Prostate gland (tissue), 2 donors: ENCODE measurements at regions not wholly inside any gene's neighbourhood (a gene's known extent, or its start where the extent isn't known, plus 50 kb on each side); places are given as distances from the start of the nearest gene placed in this dataset.

Source experiments
- DNase-seq: peaks from one replicate; pipeline ENCODE4 v3.0.0-alpha.2; 2019; ENCODE audit warnings: low spot score
- H3K27ac ChIP-seq, 2 donors: fragments of 200-600 bp; sonication (generic); 2 replicates each; pipeline ENCODE4 v1.5.1; 2017 to 2019
- H3K27me3 ChIP-seq: fragments of 200-600 bp; sonication (generic); replicated peaks from 2 replicates; pipeline ENCODE4 v1.5.1; 2019; ENCODE audit not compliant: insufficient read depth
- H3K36me3 ChIP-seq, 2 donors: fragments of 200-600 bp; sonication (generic); 1 replicate in 1 of 2; 2 replicates in 1 of 2; pipeline versions ENCODE4 v1.5.1 to v1.8.1; 2017 to 2019
- H3K4me1 ChIP-seq: fragments of 200-600 bp; sonication (generic); replicated peaks from 2 replicates; pipeline ENCODE4 v1.5.1; 2019
- H3K4me3 ChIP-seq, 2 donors: fragments of 200-600 bp; sonication (generic); 2 replicates each; pipeline ENCODE4 v1.5.1; 2017 to 2019
- H3K9me3 ChIP-seq: fragments of 200-600 bp; sonication (generic); 2 replicates; pipeline ENCODE4 v1.5.1; 2017
- POLR2A ChIP-seq: fragments of 450-650 bp; IDR thresholded peaks from one replicate; pipeline ENCODE4 v1.6.1; 2016; ENCODE audit warnings: antibody characterized with exemption, mild to moderate bottlenecking
- POLR2AphosphoS5 ChIP-seq: sonication (generic); formaldehyde crosslinking; IDR thresholded peaks from one replicate; pipeline ENCODE4 v1.6.1; 2017; ENCODE audit warnings: antibody characterized with exemption
- WGBS: methylation state at CpG from one replicate; pipeline ENCODE4 v1.1.5; 2018; 5-methylcytosine and 5-hydroxymethylcytosine counted together
- intact Hi-C: fragments of 100-400 bp; cut with DNase I; formaldehyde crosslinking; loops from one replicate; pipeline ENCODE4 v1.14.2; 2022
- TF ChIP-seq, protein P1 (sequence below), 4 experiments: fragments of 200-600 bp in 2 of 4; fragments of 450-650 bp in 2 of 4; sonication (generic) in 2 of 4; IDR thresholded peaks; 1 replicate in 3 of 4; 2 replicates in 1 of 4; pipeline ENCODE4 v1.5.1; 2016 to 2019; ENCODE audit warnings: antibody characterized with exemption in 4 of 4, mild to moderate bottlenecking in 2 of 4, moderate library complexity in 2 of 4

DNA sequence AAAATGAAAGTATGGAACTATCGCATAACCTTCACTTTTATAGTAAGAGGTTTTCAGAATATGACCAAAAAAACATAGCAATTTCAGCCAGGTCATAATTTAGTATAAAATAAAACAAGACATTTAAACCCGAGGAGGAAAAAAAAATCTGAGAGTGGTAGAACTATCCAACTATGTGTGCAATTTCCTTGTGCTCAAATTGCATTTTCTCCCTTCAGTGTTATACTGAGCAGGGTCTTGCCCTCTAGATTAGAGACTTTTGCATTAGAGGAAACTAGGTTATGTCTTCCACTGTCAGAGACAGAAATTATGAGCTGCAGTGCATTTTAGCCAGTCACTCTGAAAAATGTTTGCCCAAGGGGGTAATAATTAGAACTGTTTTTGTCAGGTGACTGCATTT lies 330.6 kb downstream of the NR2F1-AS1 start:
- H3K27ac ChIP-seq: no peak overlapping the region
- H3K4me1 ChIP-seq: no peaks in the 10 kb centered on the region
- H3K36me3 ChIP-seq: no peaks in the 10 kb centered on the region
- DNase-seq: no peak
- no peak overlapping the region for H3K4me3 ChIP-seq
- TF ChIP-seq, protein P1, sequence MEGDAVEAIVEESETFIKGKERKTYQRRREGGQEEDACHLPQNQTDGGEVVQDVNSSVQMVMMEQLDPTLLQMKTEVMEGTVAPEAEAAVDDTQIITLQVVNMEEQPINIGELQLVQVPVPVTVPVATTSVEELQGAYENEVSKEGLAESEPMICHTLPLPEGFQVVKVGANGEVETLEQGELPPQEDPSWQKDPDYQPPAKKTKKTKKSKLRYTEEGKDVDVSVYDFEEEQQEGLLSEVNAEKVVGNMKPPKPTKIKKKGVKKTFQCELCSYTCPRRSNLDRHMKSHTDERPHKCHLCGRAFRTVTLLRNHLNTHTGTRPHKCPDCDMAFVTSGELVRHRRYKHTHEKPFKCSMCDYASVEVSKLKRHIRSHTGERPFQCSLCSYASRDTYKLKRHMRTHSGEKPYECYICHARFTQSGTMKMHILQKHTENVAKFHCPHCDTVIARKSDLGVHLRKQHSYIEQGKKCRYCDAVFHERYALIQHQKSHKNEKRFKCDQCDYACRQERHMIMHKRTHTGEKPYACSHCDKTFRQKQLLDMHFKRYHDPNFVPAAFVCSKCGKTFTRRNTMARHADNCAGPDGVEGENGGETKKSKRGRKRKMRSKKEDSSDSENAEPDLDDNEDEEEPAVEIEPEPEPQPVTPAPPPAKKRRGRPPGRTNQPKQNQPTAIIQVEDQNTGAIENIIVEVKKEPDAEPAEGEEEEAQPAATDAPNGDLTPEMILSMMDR (IDR thresholded peaks at IDR 0.05): no peak
- TF ChIP-seq POLR2AphosphoS5: no peak
- intact Hi-C loops: no loop called here
- H3K27me3 ChIP-seq: no peaks in the 10 kb centered on the region
- 26% methylated on average over 2 of the region's 2 CpGs for WGBS
- no peaks in the 10 kb centered on the region for H3K9me3 ChIP-seq

DNA sequence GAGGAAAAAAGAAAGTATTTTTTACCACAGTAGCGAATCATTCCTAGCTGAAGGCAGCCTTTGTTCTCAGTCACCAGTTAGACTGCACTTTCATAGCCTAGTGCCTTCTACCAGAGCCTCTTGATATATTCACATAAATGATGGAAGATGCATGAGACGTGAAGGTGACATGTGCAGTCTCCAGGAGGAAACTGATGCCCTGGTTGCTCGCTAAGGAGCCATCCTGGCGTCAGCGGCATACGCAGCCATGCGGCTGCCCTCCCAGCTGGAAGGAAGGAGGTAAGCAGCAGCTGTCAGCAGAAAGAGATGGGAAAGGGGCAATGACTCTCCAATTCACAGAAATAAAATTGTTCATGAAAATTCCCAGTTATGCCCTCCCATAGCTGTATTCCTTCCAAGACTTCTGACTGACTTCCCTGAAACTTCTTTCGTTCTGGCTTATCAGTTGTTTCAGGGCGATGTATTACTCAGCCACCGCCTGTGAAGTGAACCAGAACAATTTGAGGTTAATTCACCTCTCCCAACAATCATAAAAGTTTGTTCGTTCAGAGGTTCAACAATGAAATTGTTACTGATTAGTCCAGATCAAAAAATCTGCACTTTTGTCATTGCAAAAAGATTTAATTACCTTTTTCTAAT lies 331.2 kb downstream of the NR2F1-AS1 start:
- H3K4me3 ChIP-seq: peak overlapping the region in 1 of 2 donors; percentile 10
- intact Hi-C loops: no loop called here
- H3K9me3 ChIP-seq: no peaks in the 10 kb centered on the region
- 52% methylated on average over 11 of the region's 11 CpGs for WGBS
- TF ChIP-seq, protein P1 (IDR thresholded peaks at IDR 0.05): no peak
- TF ChIP-seq POLR2A (no peak), POLR2AphosphoS5 (no peak)
- H3K36me3 ChIP-seq: no peaks in the 10 kb centered on the region
- DNase-seq: no peak
- no peaks in the 10 kb centered on the region for H3K4me1 ChIP-seq
- H3K27ac ChIP-seq: peak overlapping the region; percentile 15 to 35
- H3K27me3 ChIP-seq: no peaks in the 10 kb centered on the region

DNA sequence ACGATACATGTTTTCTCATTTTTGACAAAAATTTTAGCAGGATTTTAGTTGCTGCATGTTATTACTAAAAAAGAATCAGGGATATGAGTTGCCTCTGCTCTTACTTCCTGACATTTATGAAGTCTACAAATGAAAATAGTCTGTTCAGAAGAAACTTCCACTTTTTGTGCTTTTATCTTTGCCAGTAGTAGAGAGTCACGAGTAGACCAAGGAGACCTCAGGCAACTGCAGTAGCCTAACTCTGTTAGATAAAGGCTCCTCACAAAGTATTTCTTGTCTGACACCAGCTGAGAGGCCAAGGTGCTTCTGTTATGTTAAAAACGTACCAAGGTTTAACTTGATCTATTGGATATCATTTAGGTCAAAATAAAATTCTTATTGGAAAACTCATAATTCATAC lies 333.9 kb downstream of the NR2F1-AS1 start:
- 60% methylated on average over 3 of the region's 3 CpGs for WGBS
- intact Hi-C loops: no loop called here

DNA sequence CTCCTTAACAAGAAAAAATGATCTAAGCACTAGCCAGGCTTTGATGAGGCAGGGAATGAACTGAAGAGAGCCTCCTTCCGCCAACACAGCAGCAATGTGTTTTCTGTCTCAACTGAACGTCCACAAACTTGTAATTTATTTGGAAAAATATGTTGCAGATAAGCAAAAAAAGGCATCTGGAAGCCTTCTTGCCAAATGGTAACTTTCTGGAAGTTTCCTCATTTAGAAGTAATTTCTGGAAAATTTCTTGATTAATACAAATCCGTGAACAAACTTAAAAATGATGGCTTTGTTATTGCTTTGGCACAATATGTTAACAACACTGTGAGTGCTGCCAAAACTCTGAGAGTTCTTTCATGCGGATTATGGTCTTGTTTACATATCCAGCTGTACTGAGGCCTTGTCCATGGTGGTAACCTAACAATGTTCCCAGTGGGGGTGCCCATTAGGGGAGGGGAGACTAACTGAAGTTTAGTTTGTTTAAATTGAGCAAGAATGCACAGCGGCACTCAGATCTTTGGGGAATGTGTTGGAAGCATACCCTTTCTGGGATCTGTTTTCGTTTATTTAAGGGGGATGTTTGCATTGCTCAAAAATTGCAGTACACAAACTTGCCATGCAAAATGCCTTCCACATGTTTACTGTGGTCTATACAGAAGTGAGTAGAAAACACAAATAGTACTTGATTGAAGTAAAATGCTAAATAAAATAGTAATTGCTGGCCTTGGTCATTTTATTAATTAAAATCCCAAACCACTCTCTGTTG lies 334.7 kb downstream of the NR2F1-AS1 start:
- DNase-seq: no peak
- intact Hi-C loops: no loop called here
- WGBS: 17% methylated on average over 6 of the region's 6 CpGs

More for the DNA sequence above, 333.9 kb downstream of the NR2F1-AS1 start:
- TF ChIP-seq POLR2A (no peak), POLR2AphosphoS5 (no peak)
- TF ChIP-seq, protein P1 (IDR thresholded peaks at IDR 0.05): no peak
- Histone ChIP-seq H3K27me3 (no peaks in the 10 kb centered on the region), H3K4me3 (no peak overlapping the region), H3K36me3 (no peaks in the 10 kb centered on the region), H3K27ac (no peak overlapping the region), H3K4me1 (no peaks in the 10 kb centered on the region), H3K9me3 (no peaks in the 10 kb centered on the region)
- no peak for DNase-seq

More for the DNA sequence above, 334.7 kb downstream of the NR2F1-AS1 start:
- peak overlapping the region in 1 of 2 donors; percentile 27 for H3K27ac ChIP-seq
- no peaks in the 10 kb centered on the region for H3K27me3 ChIP-seq
- no peak overlapping the region for H3K4me3 ChIP-seq
- H3K9me3 ChIP-seq: no peaks in the 10 kb centered on the region
- H3K4me1 ChIP-seq: no peaks in the 10 kb centered on the region
- TF ChIP-seq POLR2A: no peak
- TF ChIP-seq, protein P1 (IDR thresholded peaks at IDR 0.05): no peak
- no peak for TF ChIP-seq POLR2AphosphoS5
- no peaks in the 10 kb centered on the region for H3K36me3 ChIP-seq
